ENCODE measurements at regions not wholly inside any gene's neighbourhood (a gene's known extent, or its start where the extent isn't known, plus 50 kb on each side); places are given as distances from the start of the nearest gene placed in this dataset.

DNA sequence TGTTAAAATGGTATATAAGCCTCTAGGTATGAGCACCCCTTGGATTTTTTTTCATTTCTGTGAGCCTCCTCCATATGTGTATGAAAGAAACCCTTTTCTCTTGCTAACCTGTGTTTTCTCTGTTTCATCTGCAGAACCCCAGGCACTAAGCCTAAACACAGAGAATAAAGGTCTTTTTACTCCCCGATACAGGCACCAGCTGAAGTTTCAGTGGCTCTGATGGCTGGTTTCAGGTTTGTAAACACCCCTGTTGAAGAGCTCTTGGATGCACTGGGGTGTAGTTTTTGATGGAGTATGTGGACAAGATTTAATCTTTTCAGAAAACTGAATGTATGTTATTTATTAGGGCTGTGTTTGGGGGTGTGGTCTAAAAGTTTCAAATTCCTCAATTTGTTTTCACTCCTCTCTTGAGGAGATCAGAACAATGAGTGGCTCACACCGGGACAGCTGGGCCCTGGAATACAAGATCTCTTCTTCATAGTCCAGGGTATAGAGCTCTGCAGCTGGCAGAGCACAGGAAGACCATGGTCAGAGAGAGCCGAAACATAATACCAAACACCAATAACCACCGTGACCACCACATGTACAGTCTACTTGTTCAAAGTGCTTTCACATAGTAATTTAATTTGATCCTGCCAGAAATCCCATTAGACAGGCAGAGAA lies 50.2 kb upstream of the VTCN1 start:
- CTCF ChIA-PET: no interaction called here

More for the DNA sequence above, 50.2 kb upstream of the VTCN1 start:
- peaks cover 6% of the 10 kb centered on the region for H3K27me3 ChIP-seq (ENCODE audit: control insufficient read depth, insufficient read depth, low read length)
- H3K9me1 ChIP-seq (ENCODE audit: insufficient read depth, low read length): no peaks in the 10 kb centered on the region
- no peak overlapping the region for H2AK9ac ChIP-seq (replicated peaks; ENCODE audit: low read depth, low read length, poor library complexity)
- H3K23ac ChIP-seq (ENCODE audit: low read depth, low read length): no peak overlapping the region
- no peak overlapping the region for H3K4me2 ChIP-seq (ENCODE audit: low read depth, low read length)
- H2AFZ ChIP-seq (replicated peaks; ENCODE audit: low read length, poor library complexity): no peak overlapping the region
- no peak overlapping the region for H2AK5ac ChIP-seq (ENCODE audit: low read depth, low read length)
- intact Hi-C loops (cut with micrococcal nuclease) (no loop called here), dilution Hi-C loops (cut with HindIII; ENCODE audit: low sequenced_read_pairs, unreplicated experiment) (no loop called here), in situ Hi-C loops (cut with MboI; ENCODE audit: low sequenced_read_pairs) (no loop called here)
- no peak overlapping the region for H3K4me3 ChIP-seq (ENCODE audit: insufficient read depth, low read depth, low read length)
- H2BK15ac ChIP-seq (ENCODE audit: low read depth, low read length): no peak overlapping the region
- no peak overlapping the region for H2BK5ac ChIP-seq (ENCODE audit: low read depth, low read length, poor library complexity, severe bottlenecking)
- H3K56ac ChIP-seq (ENCODE audit: extremely low read depth, insufficient read depth, low read length): no peak overlapping the region
- H3K79me1 ChIP-seq (ENCODE audit: low read depth in 1 of 2, low read length in 2 of 2): no peaks in the 10 kb centered on the region
- H3K9me3 ChIP-seq (ENCODE audit: control insufficient read depth, insufficient read depth, low read length): no peaks in the 10 kb centered on the region
- H3K18ac ChIP-seq (ENCODE audit: low read depth, low read length): no peak overlapping the region
- no peaks in the 10 kb centered on the region for H3K4me1 ChIP-seq (ENCODE audit: control insufficient read depth, insufficient read depth, low read length)
- no peak overlapping the region for H2BK120ac ChIP-seq (ENCODE audit: low read depth, low read length)
- H4K5ac ChIP-seq (ENCODE audit: low read depth, low read length): no peak overlapping the region
- no peak overlapping the region for H4K91ac ChIP-seq (ENCODE audit: insufficient read depth, low read depth, low read length)
- ATAC-seq (ENCODE audit: low read depth) (no peak), DNase-seq (no peak)
- no peak overlapping the region for H3K14ac ChIP-seq (replicated peaks; ENCODE audit: low read depth, low read length)
- H3K36me3 ChIP-seq (ENCODE audit: control insufficient read depth, insufficient read depth, low read length): no peaks in the 10 kb centered on the region
- H4K20me1 ChIP-seq (ENCODE audit: insufficient read depth, low read length): no peaks in the 10 kb centered on the region
- no peak overlapping the region for H3K9ac ChIP-seq (ENCODE audit: low read depth, low read length)
- H2BK20ac ChIP-seq (ENCODE audit: low read depth, low read length): no peak overlapping the region
- BruUV-seq (replicated peaks): no TSS peak
- H3K4ac ChIP-seq (ENCODE audit: low read depth, low read length): no peak overlapping the region
- POLR2A ChIA-PET (ENCODE audit: unreplicated experiment): no interaction called here
- no peak overlapping the region for H4K8ac ChIP-seq (ENCODE audit: low read depth in 2 of 2, low read length in 2 of 2)
- H3K27ac ChIP-seq (ENCODE audit: insufficient read depth, low read length): no peak overlapping the region
- no CpG with 5 or more reads among the region's 4 CpGs for WGBS, 2 experiments (ENCODE audit: extremely low coverage in 2 of 2, insufficient read length in 1 of 2)
- TF ChIP-seq RAD21 (IDR thresholded peaks at IDR 0.05; ENCODE audit: low read length) (no peak), POLR2A (IDR thresholded peaks at IDR 0.05; ENCODE audit: low read depth, low read length) (no peak), FOS (IDR thresholded peaks at IDR 0.05; ENCODE audit: low read depth, low read length) (no peak)
- TF ChIP-seq, protein P1, sequence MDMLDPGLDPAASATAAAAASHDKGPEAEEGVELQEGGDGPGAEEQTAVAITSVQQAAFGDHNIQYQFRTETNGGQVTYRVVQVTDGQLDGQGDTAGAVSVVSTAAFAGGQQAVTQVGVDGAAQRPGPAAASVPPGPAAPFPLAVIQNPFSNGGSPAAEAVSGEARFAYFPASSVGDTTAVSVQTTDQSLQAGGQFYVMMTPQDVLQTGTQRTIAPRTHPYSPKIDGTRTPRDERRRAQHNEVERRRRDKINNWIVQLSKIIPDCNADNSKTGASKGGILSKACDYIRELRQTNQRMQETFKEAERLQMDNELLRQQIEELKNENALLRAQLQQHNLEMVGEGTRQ (IDR thresholded peaks at IDR 0.05; ENCODE audit: low read depth, low read length): no peak

Data from IMR-90 (cell line).